ENCODE measurements at regions not wholly inside any gene's neighbourhood (a gene's known extent, or its start where the extent isn't known, plus 50 kb on each side); places are given as distances from the start of the nearest gene placed in this dataset.

GRCh38 chr14:22484632-22485031, 104.4 kb downstream of the DAD1 start:
- ATAC-seq: peak in 1 of 4 donors; percentile 45
- TF ChIP-seq, protein P1, sequence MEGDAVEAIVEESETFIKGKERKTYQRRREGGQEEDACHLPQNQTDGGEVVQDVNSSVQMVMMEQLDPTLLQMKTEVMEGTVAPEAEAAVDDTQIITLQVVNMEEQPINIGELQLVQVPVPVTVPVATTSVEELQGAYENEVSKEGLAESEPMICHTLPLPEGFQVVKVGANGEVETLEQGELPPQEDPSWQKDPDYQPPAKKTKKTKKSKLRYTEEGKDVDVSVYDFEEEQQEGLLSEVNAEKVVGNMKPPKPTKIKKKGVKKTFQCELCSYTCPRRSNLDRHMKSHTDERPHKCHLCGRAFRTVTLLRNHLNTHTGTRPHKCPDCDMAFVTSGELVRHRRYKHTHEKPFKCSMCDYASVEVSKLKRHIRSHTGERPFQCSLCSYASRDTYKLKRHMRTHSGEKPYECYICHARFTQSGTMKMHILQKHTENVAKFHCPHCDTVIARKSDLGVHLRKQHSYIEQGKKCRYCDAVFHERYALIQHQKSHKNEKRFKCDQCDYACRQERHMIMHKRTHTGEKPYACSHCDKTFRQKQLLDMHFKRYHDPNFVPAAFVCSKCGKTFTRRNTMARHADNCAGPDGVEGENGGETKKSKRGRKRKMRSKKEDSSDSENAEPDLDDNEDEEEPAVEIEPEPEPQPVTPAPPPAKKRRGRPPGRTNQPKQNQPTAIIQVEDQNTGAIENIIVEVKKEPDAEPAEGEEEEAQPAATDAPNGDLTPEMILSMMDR (IDR thresholded peaks at IDR 0.05): no peak
- TF ChIP-seq POLR2A (IDR thresholded peaks at IDR 0.05): no peak

DNA sequence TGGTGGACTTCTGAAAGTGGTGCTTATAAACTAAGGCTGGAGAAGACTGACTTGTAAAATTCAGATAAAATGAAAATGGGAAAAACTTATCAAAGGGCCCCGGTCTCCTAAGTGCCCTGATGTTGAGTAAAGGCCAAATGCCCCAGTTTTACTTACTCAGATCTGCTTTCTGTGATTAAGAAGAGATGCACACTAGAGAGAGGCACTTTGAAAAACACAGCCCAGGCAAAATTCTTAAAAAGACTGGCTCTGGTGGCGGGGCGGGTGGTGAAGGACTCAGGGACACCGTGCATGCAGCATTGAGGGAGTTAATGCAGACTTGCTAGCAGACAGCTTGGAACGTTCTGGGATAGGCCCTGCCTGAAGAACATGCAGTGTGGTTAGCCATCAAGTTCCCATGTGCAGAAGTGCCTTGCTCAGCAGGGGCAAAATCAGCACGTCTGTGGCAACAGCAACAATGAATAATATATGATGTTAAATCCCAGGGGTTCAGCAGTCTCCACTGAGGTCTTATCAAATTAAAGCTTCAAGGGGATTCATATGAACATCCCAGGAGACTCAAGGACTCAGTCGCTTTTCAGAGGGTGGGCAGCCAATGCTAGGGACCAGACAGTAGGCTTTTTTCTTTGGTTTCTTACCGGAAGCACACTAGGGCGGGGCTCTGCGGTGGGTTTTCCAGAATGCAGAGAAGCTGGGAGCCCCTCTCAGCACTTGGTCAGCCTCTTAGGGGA, 105.0 kb downstream of the DAD1 start:
- intact Hi-C loops (cut with DNase I): no loop called here
- Histone ChIP-seq H3K36me3 (no peaks in the 10 kb centered on the region), H3K4me3 (no peak overlapping the region), H3K27me3 (no peaks in the 10 kb centered on the region), H3K9me3 (no peaks in the 10 kb centered on the region), H3K4me1 (no peaks in the 10 kb centered on the region), H3K27ac (no peak overlapping the region)
- 46% methylated on average over 6 of the region's 10 CpGs for WGBS (ENCODE audit: insufficient coverage, low coverage, low lambda C conversion rate, missing lambda C conversion rate)
- ATAC-seq (no peak), DNase-seq (no peak)
- no peak for TF ChIP-seq POLR2A (IDR thresholded peaks at IDR 0.05)
- TF ChIP-seq, protein P1 (IDR thresholded peaks at IDR 0.05): no peak

More at GRCh38 chr14:22484632-22485031, 104.4 kb downstream of the DAD1 start:
- Histone ChIP-seq H3K4me3 (no peak overlapping the region), H3K27me3 (no peaks in the 10 kb centered on the region), H3K9me3 (no peaks in the 10 kb centered on the region), H3K27ac (no peak overlapping the region), H3K4me1 (no peaks in the 10 kb centered on the region), H3K36me3 (no peaks in the 10 kb centered on the region)
- DNase-seq: no peak
- WGBS (ENCODE audit: insufficient coverage, low coverage, low lambda C conversion rate, missing lambda C conversion rate): 40% methylated on average over 5 of the region's 5 CpGs
- intact Hi-C loops (cut with DNase I): no loop called here

- WGBS (ENCODE audit: insufficient coverage, low coverage, low lambda C conversion rate, missing lambda C conversion rate): 53% methylated on average over 6 of the region's 6 CpGs
- DNase-seq (no peak), ATAC-seq (no peak)
- intact Hi-C loops (cut with DNase I): no loop called here
- H3K36me3 ChIP-seq: no peaks in the 10 kb centered on the region
- H3K27ac ChIP-seq: no peak overlapping the region
- H3K9me3 ChIP-seq: no peaks in the 10 kb centered on the region
- no peaks in the 10 kb centered on the region for H3K27me3 ChIP-seq
- H3K4me3 ChIP-seq: no peak overlapping the region
- no peaks in the 10 kb centered on the region for H3K4me1 ChIP-seq
- TF ChIP-seq, protein P1 (IDR thresholded peaks at IDR 0.05): no peak
- no peak for TF ChIP-seq POLR2A (IDR thresholded peaks at IDR 0.05)
These were observed 106.1 kb downstream of the DAD1 start for GRCh38 chr14:22482782-22483553.

- 58% methylated on average over 5 of the region's 8 CpGs for WGBS (ENCODE audit: insufficient coverage, low coverage, low lambda C conversion rate, missing lambda C conversion rate)
- TF ChIP-seq, protein P1 (IDR thresholded peaks at IDR 0.05): no peak
- no peak for TF ChIP-seq POLR2A (IDR thresholded peaks at IDR 0.05)
- DNase-seq (no peak), ATAC-seq (no peak)
- Histone ChIP-seq H3K36me3 (no peaks in the 10 kb centered on the region), H3K27ac (no peak overlapping the region), H3K4me3 (no peak overlapping the region), H3K27me3 (no peaks in the 10 kb centered on the region), H3K4me1 (no peaks in the 10 kb centered on the region), H3K9me3 (no peaks in the 10 kb centered on the region)
- intact Hi-C loops (cut with DNase I): no loop called here
These were observed 106.8 kb downstream of the DAD1 start for GRCh38 chr14:22482085-22482694.
